ENCODE measurements at regions not wholly inside any gene's neighbourhood (a gene's known extent, or its start where the extent isn't known, plus 50 kb on each side); places are given as distances from the start of the nearest gene placed in this dataset.

- Histone ChIP-seq H3K9ac (ENCODE audit: insufficient read depth in 1 of 2, low read length in 2 of 2) (no peak overlapping the region), H3K27me3 (ENCODE audit: control insufficient read depth in 3 of 3, insufficient read depth in 3 of 3, low read length in 2 of 3) (no peaks in the 10 kb centered on the region), H3K4me3 (no peak overlapping the region), H3K27ac (ENCODE audit: low read depth in 1 of 2, low read length in 1 of 2) (no peak overlapping the region), H3K9me3 (ENCODE audit: control insufficient read depth in 4 of 4, insufficient read depth in 3 of 4, low read length in 3 of 4) (no peaks in the 10 kb centered on the region), H3K36me3 (ENCODE audit: control insufficient read depth in 4 of 4, insufficient read depth in 4 of 4, low read length in 4 of 4) (no peaks in the 10 kb centered on the region), H3K4me1 (ENCODE audit: control insufficient read depth in 5 of 5, insufficient read depth in 5 of 5, low read length in 5 of 5) (peaks cover 0 to 15% (median 0%) of the 10 kb centered on the region in 5 donors)
- TF ChIP-seq, protein P1, sequence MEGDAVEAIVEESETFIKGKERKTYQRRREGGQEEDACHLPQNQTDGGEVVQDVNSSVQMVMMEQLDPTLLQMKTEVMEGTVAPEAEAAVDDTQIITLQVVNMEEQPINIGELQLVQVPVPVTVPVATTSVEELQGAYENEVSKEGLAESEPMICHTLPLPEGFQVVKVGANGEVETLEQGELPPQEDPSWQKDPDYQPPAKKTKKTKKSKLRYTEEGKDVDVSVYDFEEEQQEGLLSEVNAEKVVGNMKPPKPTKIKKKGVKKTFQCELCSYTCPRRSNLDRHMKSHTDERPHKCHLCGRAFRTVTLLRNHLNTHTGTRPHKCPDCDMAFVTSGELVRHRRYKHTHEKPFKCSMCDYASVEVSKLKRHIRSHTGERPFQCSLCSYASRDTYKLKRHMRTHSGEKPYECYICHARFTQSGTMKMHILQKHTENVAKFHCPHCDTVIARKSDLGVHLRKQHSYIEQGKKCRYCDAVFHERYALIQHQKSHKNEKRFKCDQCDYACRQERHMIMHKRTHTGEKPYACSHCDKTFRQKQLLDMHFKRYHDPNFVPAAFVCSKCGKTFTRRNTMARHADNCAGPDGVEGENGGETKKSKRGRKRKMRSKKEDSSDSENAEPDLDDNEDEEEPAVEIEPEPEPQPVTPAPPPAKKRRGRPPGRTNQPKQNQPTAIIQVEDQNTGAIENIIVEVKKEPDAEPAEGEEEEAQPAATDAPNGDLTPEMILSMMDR (IDR thresholded peaks at IDR 0.05; ENCODE audit: control extremely low read depth, extremely low read depth), result no peak
- DNase-seq (no peak), ATAC-seq (ENCODE audit: insufficient read depth, low FRiP score) (no peak)
- 75 to 89% methylated on average over 3 of the region's 3 CpGs for WGBS, 2 donors
Measured at GRCh38 chr6:90719321-90720195, 132.7 kb upstream of the MAP3K7 start.

DNA sequence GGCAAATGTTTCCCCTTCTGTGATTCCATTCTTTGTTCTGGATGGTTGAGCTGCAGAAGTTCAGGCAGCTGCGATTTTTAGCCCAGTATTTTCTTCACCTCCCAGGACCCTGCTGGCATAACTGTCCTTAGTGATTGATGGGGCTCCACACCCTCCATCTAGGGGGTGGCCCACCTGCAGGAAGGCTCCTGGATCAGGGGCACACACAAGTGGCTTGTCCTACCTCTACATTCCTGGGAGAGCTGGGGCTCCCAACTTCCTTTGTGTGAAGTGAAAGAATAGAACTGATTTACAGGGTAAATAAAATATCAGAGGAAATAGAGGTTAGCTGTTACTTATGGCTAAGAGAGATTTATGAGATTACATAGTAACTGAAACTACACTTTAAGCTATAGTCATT lies 129.5 kb upstream of the MAP3K7 start:
- H3K9me3 ChIP-seq (ENCODE audit: control insufficient read depth in 4 of 4, insufficient read depth in 3 of 4, low read length in 3 of 4), result no peaks in the 10 kb centered on the region
- H3K36me3 ChIP-seq (ENCODE audit: control insufficient read depth in 4 of 4, insufficient read depth in 4 of 4, low read length in 4 of 4), result no peaks in the 10 kb centered on the region
- H3K9ac ChIP-seq (ENCODE audit: insufficient read depth in 1 of 2, low read length in 2 of 2), result no peak overlapping the region
- TF ChIP-seq, protein P1 (IDR thresholded peaks at IDR 0.05; ENCODE audit: control extremely low read depth, extremely low read depth), result no peak
- no peaks in the 10 kb centered on the region for H3K27me3 ChIP-seq (ENCODE audit: control insufficient read depth in 3 of 3, insufficient read depth in 3 of 3, low read length in 2 of 3)
- no peak overlapping the region for H3K27ac ChIP-seq (ENCODE audit: low read depth in 1 of 2, low read length in 1 of 2)
- H3K4me3 ChIP-seq, result no peak overlapping the region
- ATAC-seq (ENCODE audit: insufficient read depth, low FRiP score), result no peak
- DNase-seq, result no peak
- 31 to 42% methylated on average over 1 of the region's 1 CpG for WGBS, 2 donors
- peaks cover 0 to 21% (median 4%) of the 10 kb centered on the region in 5 donors for H3K4me1 ChIP-seq (ENCODE audit: control insufficient read depth in 5 of 5, insufficient read depth in 5 of 5, low read length in 5 of 5)

- no peak overlapping the region for H3K9ac ChIP-seq (ENCODE audit: insufficient read depth in 1 of 2, low read length in 2 of 2)
- TF ChIP-seq, protein P1 (IDR thresholded peaks at IDR 0.05; ENCODE audit: control extremely low read depth, extremely low read depth), result no peak
- H3K36me3 ChIP-seq (ENCODE audit: control insufficient read depth in 4 of 4, insufficient read depth in 4 of 4, low read length in 4 of 4), result no peaks in the 10 kb centered on the region
- 82 to 84% methylated on average over 13 of the region's 13 CpGs for WGBS, 2 donors
- H3K4me1 ChIP-seq (ENCODE audit: control insufficient read depth in 5 of 5, insufficient read depth in 5 of 5, low read length in 5 of 5), result peaks cover 0 to 25% (median 8%) of the 10 kb centered on the region in 5 donors
- DNase-seq, result peak in 1 of 3 donors; percentile 23
- no peaks in the 10 kb centered on the region for H3K27me3 ChIP-seq (ENCODE audit: control insufficient read depth in 3 of 3, insufficient read depth in 3 of 3, low read length in 2 of 3)
- no peak overlapping the region for H3K27ac ChIP-seq (ENCODE audit: low read depth in 1 of 2, low read length in 1 of 2)
- ATAC-seq (ENCODE audit: insufficient read depth, low FRiP score), result peak; percentile 61
- no peaks in the 10 kb centered on the region for H3K9me3 ChIP-seq (ENCODE audit: control insufficient read depth in 4 of 4, insufficient read depth in 3 of 4, low read length in 3 of 4)
- no peak overlapping the region for H3K4me3 ChIP-seq
Measured at GRCh38 chr6:90715093-90715655, 128.3 kb upstream of the MAP3K7 start.

Measured in lung (tissue), 11 donors.